ENCODE measurements at regions not wholly inside any gene's neighbourhood (a gene's known extent, or its start where the extent isn't known, plus 50 kb on each side); places are given as distances from the start of the nearest gene placed in this dataset.

GRCh38 chr6:14645841-14646240, 528.3 kb downstream of the CD83 start:
- no peak for DNase-seq

- no peak for DNase-seq
Measured at GRCh38 chr6:14646371-14646770, 528.8 kb downstream of the CD83 start.

GRCh38 chr6:14647357-14647756, 529.8 kb downstream of the CD83 start:
- no peak for DNase-seq

- no peak for DNase-seq
Measured at GRCh38 chr6:14652536-14652935, 535.0 kb downstream of the CD83 start.

- no peak for DNase-seq
Measured at GRCh38 chr6:14655201-14656061, 537.9 kb downstream of the CD83 start.

- DNase-seq, result no peak
Measured at GRCh38 chr6:14656078-14656521, 538.5 kb downstream of the CD83 start.

- DNase-seq, result no peak
Measured at GRCh38 chr6:14656649-14657048, 539.1 kb downstream of the CD83 start.

- DNase-seq, result no peak
Measured at GRCh38 chr6:14658030-14658429, 540.5 kb downstream of the CD83 start.

GRCh38 chr6:14658886-14659561, 541.5 kb downstream of the CD83 start:
- DNase-seq, result no peak

- DNase-seq, result no peak
Measured at GRCh38 chr6:14659841-14660240, 542.3 kb downstream of the CD83 start.

- DNase-seq, result no peak
Measured at GRCh38 chr6:14660806-14661579, 543.4 kb downstream of the CD83 start.

- DNase-seq, result no peak
Measured at GRCh38 chr6:14661691-14662090, 544.1 kb downstream of the CD83 start.

GRCh38 chr6:14664112-14664601, 546.6 kb downstream of the CD83 start:
- no peak for DNase-seq

- DNase-seq, result no peak
Measured at GRCh38 chr6:14664621-14665315, 547.2 kb downstream of the CD83 start.

GRCh38 chr6:14665827-14666724, 548.5 kb downstream of the CD83 start:
- peak; percentile 81 for DNase-seq

- DNase-seq, result no peak
Measured at GRCh38 chr6:14670806-14671205, 553.2 kb downstream of the CD83 start.

GRCh38 chr6:14671261-14671681, 553.7 kb downstream of the CD83 start:
- DNase-seq, result no peak

GRCh38 chr6:14671937-14672336, 554.4 kb downstream of the CD83 start:
- no peak for DNase-seq

- no peak for DNase-seq
Measured at GRCh38 chr6:14673201-14673600, 555.6 kb downstream of the CD83 start.

GRCh38 chr6:14674458-14674857, 556.9 kb downstream of the CD83 start:
- no peak for DNase-seq

- DNase-seq, result no peak
Measured at GRCh38 chr6:14674867-14675648, 557.5 kb downstream of the CD83 start.

Data from amniotic stem cell (primary cell).